ENCODE measurements at regions not wholly inside any gene's neighbourhood (a gene's known extent, or its start where the extent isn't known, plus 50 kb on each side); places are given as distances from the start of the nearest gene placed in this dataset.

DNA sequence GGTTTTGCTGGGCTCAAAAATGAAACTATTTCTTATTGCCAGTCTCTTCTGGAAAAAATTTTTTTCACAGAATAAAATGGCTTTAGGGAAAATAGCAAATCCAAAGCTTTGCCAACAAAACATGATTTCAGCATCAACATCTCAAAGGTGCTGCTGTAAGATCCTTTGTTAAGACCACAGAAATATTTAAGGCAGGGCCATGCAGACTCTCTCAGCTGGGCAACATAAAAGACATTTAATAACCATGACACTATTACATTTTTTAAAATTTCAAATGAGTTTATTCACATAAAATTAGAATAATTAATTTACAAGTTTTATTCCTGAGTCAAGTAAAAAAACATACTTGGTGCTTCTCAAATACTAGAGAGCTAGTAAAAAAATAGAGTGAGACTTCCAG, 527.1 kb upstream of the DPPA4 start:
- TF ChIP-seq GATA2 (IDR thresholded peaks at IDR 0.05; ENCODE audit: low read depth, low read length) (no peak), GATA3 (IDR thresholded peaks at IDR 0.05; ENCODE audit: low read depth, low read length) (no peak)

Data from SH-SY5Y (cell line).